SK-N-SH (cell line): ENCODE measurements at regions not wholly inside any gene's neighbourhood (a gene's known extent, or its start where the extent isn't known, plus 50 kb on each side); places are given as distances from the start of the nearest gene placed in this dataset.

Source experiments
- FOSL2 ChIP-seq: IDR thresholded peaks from 2 replicates; pipeline ENCODE4 v1.4.0; 2012; ENCODE audit warnings: low read depth, mild to moderate bottlenecking, moderate library complexity, borderline replicate concordance
- MAX ChIP-seq: IDR thresholded peaks from 2 replicates; pipeline ENCODE4 v1.4.0; 2012; ENCODE audit warnings: low read depth
- REST ChIP-seq: IDR thresholded peaks from 2 replicates; pipeline ENCODE4 v1.6.1; 2012; ENCODE audit warnings: mild to moderate bottlenecking, low read depth, low read length, moderate library complexity
- RFX5 ChIP-seq: IDR thresholded peaks from 2 replicates; pipeline ENCODE4 v1.6.1; 2012; ENCODE audit warnings: mild to moderate bottlenecking, improper control_type of control experiment, low read length
- TF ChIP-seq, protein P1 (sequence below): fragments of 200-600 bp; sonication (generic); IDR thresholded peaks from 2 replicates; pipeline ENCODE4 v1.6.1; 2017; ENCODE audit warnings: antibody characterized with exemption, mild to moderate bottlenecking, moderate library complexity
- TF ChIP-seq, protein P2 (sequence below): IDR thresholded peaks from 2 replicates; pipeline ENCODE4 v1.4.0; 2012; ENCODE audit warnings: low read depth, borderline replicate concordance

DNA sequence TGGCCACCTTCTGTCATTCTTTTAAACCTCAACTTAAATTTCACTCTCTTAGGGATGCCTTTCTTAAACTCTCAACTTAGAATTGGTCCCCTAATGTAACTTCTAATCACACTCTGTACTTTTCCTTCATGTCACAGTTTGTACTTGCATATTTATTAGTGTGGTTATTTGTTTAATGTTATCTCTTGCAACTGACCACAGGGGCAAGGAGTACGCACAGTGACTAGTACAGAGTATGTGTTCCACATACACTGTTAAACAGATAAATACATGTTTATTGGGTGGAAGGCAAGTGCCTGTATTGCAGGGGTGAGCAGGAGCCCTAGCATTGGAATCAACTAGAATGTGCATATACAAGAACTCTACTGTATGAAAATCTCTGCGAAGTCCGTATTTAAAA lies 554.0 kb downstream of the INSC start:
- TF ChIP-seq REST (no peak), RFX5 (no peak), FOSL2 (no peak), MAX (no peak)
- TF ChIP-seq, protein P1, sequence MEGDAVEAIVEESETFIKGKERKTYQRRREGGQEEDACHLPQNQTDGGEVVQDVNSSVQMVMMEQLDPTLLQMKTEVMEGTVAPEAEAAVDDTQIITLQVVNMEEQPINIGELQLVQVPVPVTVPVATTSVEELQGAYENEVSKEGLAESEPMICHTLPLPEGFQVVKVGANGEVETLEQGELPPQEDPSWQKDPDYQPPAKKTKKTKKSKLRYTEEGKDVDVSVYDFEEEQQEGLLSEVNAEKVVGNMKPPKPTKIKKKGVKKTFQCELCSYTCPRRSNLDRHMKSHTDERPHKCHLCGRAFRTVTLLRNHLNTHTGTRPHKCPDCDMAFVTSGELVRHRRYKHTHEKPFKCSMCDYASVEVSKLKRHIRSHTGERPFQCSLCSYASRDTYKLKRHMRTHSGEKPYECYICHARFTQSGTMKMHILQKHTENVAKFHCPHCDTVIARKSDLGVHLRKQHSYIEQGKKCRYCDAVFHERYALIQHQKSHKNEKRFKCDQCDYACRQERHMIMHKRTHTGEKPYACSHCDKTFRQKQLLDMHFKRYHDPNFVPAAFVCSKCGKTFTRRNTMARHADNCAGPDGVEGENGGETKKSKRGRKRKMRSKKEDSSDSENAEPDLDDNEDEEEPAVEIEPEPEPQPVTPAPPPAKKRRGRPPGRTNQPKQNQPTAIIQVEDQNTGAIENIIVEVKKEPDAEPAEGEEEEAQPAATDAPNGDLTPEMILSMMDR: no peak
- TF ChIP-seq, protein P2, sequence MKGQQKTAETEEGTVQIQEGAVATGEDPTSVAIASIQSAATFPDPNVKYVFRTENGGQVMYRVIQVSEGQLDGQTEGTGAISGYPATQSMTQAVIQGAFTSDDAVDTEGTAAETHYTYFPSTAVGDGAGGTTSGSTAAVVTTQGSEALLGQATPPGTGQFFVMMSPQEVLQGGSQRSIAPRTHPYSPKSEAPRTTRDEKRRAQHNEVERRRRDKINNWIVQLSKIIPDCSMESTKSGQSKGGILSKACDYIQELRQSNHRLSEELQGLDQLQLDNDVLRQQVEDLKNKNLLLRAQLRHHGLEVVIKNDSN: no peak
